ENCODE measurements at regions not wholly inside any gene's neighbourhood (a gene's known extent, or its start where the extent isn't known, plus 50 kb on each side); places are given as distances from the start of the nearest gene placed in this dataset.

GRCh38 chr6:167576050-167576741 is 250.5 kb upstream of the AFDN start:
- no peak overlapping the region for H3K4me2 ChIP-seq
- FAIRE-seq (no peak), ATAC-seq (no peak), DNase-seq (ENCODE audit: low read depth in 1 of 2, low spot score in 1 of 2) (no peak)
- H3K27ac ChIP-seq = no peak overlapping the region
- TF ChIP-seq JUNB (IDR thresholded peaks at IDR 0.05) (no peak), RARB (CRISPR knock-in tag; IDR thresholded peaks at IDR 0.05) (no peak), RNF2 (IDR thresholded peaks at IDR 0.05; ENCODE audit: borderline replicate concordance, low read depth) (no peak), HOXB5 (CRISPR knock-in tag; IDR thresholded peaks at IDR 0.05) (no peak), CHD2 (IDR thresholded peaks at IDR 0.05; ENCODE audit: low read length, partially characterized antibody) (no peak), TFCP2L1 (CRISPR knock-in tag; IDR thresholded peaks at IDR 0.05) (no peak), KDM1A (IDR thresholded peaks at IDR 0.05; ENCODE audit: low read depth) (no peak), SREBF2 (IDR thresholded peaks at IDR 0.05) (no peak), ZNF302 (CRISPR knock-in tag; IDR thresholded peaks at IDR 0.05) (no peak)
- no peak overlapping the region for H3K4me3 ChIP-seq
- POLR2A ChIA-PET = no interaction called here
- CTCF ChIA-PET = no interaction called here
- no peaks in the 10 kb centered on the region for H3K9me3 ChIP-seq
- 74% methylated on average over 21 of the region's 23 CpGs for WGBS (ENCODE audit: missing lambda C conversion rate)
- no peaks in the 10 kb centered on the region for H3K4me1 ChIP-seq

- no peak for TF ChIP-seq RFX5 (IDR thresholded peaks at IDR 0.05)
- no peak for TF ChIP-seq E2F6 (IDR thresholded peaks at IDR 0.05; ENCODE audit: borderline replicate concordance, low read depth)
- no peak for TF ChIP-seq JUN (IDR thresholded peaks at IDR 0.05)
- no peak for TF ChIP-seq MYC (IDR thresholded peaks at IDR 0.05; ENCODE audit: borderline replicate concordance, low read length)
- TF ChIP-seq FOXS1 (CRISPR knock-in tag; IDR thresholded peaks at IDR 0.05) = no peak
- no peak for TF ChIP-seq KDM1A (IDR thresholded peaks at IDR 0.05; ENCODE audit: low read depth)
- no peak for TF ChIP-seq HOXB5 (CRISPR knock-in tag; IDR thresholded peaks at IDR 0.05)
- TF ChIP-seq HMGXB4 (CRISPR knock-in tag; IDR thresholded peaks at IDR 0.05; ENCODE audit: borderline replicate concordance) = no peak
- no peak for TF ChIP-seq ZC3H11A (IDR thresholded peaks at IDR 0.05)
- TF ChIP-seq RCOR1 (IDR thresholded peaks at IDR 0.05; ENCODE audit: low read depth, low read length) = no peak
- no peak for TF ChIP-seq HES2 (IDR thresholded peaks at IDR 0.05)
- no peak for TF ChIP-seq CBX8 (IDR thresholded peaks at IDR 0.05)
- no peak for TF ChIP-seq CTCF (IDR thresholded peaks at IDR 0.05)
- TF ChIP-seq CHD4 (IDR thresholded peaks at IDR 0.05; ENCODE audit: borderline replicate concordance) = no peak
- TF ChIP-seq HOXA7 (CRISPR knock-in tag; IDR thresholded peaks at IDR 0.05) = no peak
- no peak for TF ChIP-seq RARB (CRISPR knock-in tag; IDR thresholded peaks at IDR 0.05)
- no peak for TF ChIP-seq FOSB (CRISPR knock-in tag; IDR thresholded peaks at IDR 0.05)
- TF ChIP-seq SREBF2 (IDR thresholded peaks at IDR 0.05) = no peak
- WGBS (ENCODE audit: missing lambda C conversion rate) = 57% methylated on average over 16 of the region's 21 CpGs
- FAIRE-seq (no peak), DNase-seq (ENCODE audit: low read depth in 1 of 2, low spot score in 1 of 2) (no peak), ATAC-seq (no peak)
- CTCF ChIA-PET = no interaction called here
- Histone ChIP-seq H3K27ac (no peak overlapping the region), H3K4me2 (no peak overlapping the region), H3K9me3 (no peaks in the 10 kb centered on the region), H3K4me3 (no peak overlapping the region), H3K4me1 (no peaks in the 10 kb centered on the region)
- POLR2A ChIA-PET = no interaction called here
Measured at GRCh38 chr6:167576828-167577503, 249.7 kb upstream of the AFDN start.

All from A549 (cell line).